ENCODE measurements at regions not wholly inside any gene's neighbourhood (a gene's known extent, or its start where the extent isn't known, plus 50 kb on each side); places are given as distances from the start of the nearest gene placed in this dataset.

DNA sequence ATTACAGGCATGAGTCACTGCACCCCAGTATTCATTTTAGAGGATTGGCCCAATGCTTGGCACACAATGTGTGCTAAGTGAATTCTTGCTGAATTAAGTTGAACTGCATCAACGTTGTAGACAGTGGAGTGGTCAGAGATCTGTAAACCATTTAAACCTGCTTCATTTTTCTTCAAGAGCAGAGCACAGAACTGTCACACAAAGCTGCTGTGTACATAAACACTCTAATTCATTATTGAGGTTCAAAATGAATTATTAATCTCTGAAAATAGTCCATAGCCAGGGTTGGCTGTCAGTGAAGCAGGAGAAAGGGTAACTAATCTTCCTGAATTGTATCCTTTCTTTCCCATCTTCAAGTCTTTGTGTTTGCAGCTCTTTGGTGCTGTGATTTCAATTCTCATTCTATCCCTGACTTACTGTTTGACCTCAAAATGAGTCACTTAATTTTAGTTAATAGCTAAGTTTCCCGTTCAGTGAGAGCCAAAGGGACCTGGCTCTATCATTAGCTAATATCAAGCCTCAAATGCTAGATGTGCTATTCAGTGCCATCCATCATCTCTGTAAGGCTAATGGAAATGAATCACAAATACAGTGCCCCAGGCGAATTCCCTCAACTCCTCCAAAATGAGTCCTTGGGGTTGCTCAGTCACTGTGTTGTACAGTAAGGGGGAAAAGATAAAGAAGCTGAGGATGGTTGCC lies 77.0 kb upstream of the TSC22D1 start:
- TF ChIP-seq MXD1 (CRISPR knock-in tag; IDR thresholded peaks at IDR 0.05; ENCODE audit: borderline replicate concordance, poor library complexity, severe bottlenecking) (no peak), SMARCA5 (IDR thresholded peaks at IDR 0.05) (no peak), NRF1 (conservative IDR thresholded peaks at IDR 0.05 in 1 of 2, IDR thresholded peaks at IDR 0.05 in 1 of 2) (no peak), ZNF224 (CRISPR knock-in tag; IDR thresholded peaks at IDR 0.05) (no peak), CREB1 (IDR thresholded peaks at IDR 0.05) (no peak), CREB1 (CRISPR knock-in tag; IDR thresholded peaks at IDR 0.05) (no peak), ZNF146 (CRISPR knock-in tag; IDR thresholded peaks at IDR 0.05; ENCODE audit: unreplicated experiment) (no peak)
